ENCODE measurements at regions not wholly inside any gene's neighbourhood (a gene's known extent, or its start where the extent isn't known, plus 50 kb on each side); places are given as distances from the start of the nearest gene placed in this dataset.
"Not testable (repeated sequence)": the region's sequence is repeated elsewhere in the genome, so short reads cannot be mapped to it uniquely, and the experiment has no call there.

GRCh38 chr7:41435020-41435419 is 267.9 kb downstream of the INHBA start:
- not testable (repeated sequence) for DNase-seq (ENCODE audit: low read depth in 2 of 2)

- DNase-seq (ENCODE audit: low read depth in 2 of 2): no peak
Observed at GRCh38 chr7:41431671-41432070, 271.2 kb downstream of the INHBA start.

- no peak for DNase-seq (ENCODE audit: low read depth in 2 of 2)
Observed at GRCh38 chr7:41428381-41428780, 274.5 kb downstream of the INHBA start.

GRCh38 chr7:41425926-41426325 is 277.0 kb downstream of the INHBA start:
- DNase-seq (ENCODE audit: low read depth in 2 of 2): no peak

GRCh38 chr7:41421056-41421455 is 281.8 kb downstream of the INHBA start:
- no peak for DNase-seq (ENCODE audit: low read depth in 2 of 2)

GRCh38 chr7:41420421-41420820 is 282.5 kb downstream of the INHBA start:
- DNase-seq (ENCODE audit: low read depth in 2 of 2): no peak

GRCh38 chr7:41418337-41418736 is 284.6 kb downstream of the INHBA start:
- DNase-seq (ENCODE audit: low read depth in 2 of 2): no peak

- no peak for DNase-seq (ENCODE audit: low read depth in 2 of 2)
Observed at GRCh38 chr7:41416208-41416595, 286.7 kb downstream of the INHBA start.

GRCh38 chr7:41415471-41416207 is 287.3 kb downstream of the INHBA start:
- no peak for DNase-seq (ENCODE audit: low read depth in 2 of 2)

GRCh38 chr7:41415051-41415450 is 287.8 kb downstream of the INHBA start:
- DNase-seq (ENCODE audit: low read depth in 2 of 2): no peak

GRCh38 chr7:41404375-41405074 is 298.4 kb downstream of the INHBA start:
- DNase-seq (ENCODE audit: low read depth in 2 of 2): no peak

- DNase-seq (ENCODE audit: low read depth in 2 of 2): no peak
Observed at GRCh38 chr7:41403291-41403690, 299.6 kb downstream of the INHBA start.

- no peak for DNase-seq (ENCODE audit: low read depth in 2 of 2)
Observed at GRCh38 chr7:41401833-41402232, 301.1 kb downstream of the INHBA start.

- DNase-seq (ENCODE audit: low read depth in 2 of 2): no peak
Observed at GRCh38 chr7:41399171-41399570, 303.7 kb downstream of the INHBA start.

GRCh38 chr7:41391818-41392217 is 311.1 kb downstream of the INHBA start:
- no peak for DNase-seq (ENCODE audit: low read depth in 2 of 2)

- DNase-seq (ENCODE audit: low read depth in 2 of 2): not testable (repeated sequence)
Observed at GRCh38 chr7:41388933-41389332, 314.0 kb downstream of the INHBA start.

GRCh38 chr7:41385996-41386395 is 316.9 kb downstream of the INHBA start:
- no peak for DNase-seq (ENCODE audit: low read depth in 2 of 2)

- DNase-seq (ENCODE audit: low read depth in 2 of 2): no peak
Observed at GRCh38 chr7:41384418-41384817, 318.5 kb downstream of the INHBA start.

GRCh38 chr7:41383596-41383995 is 319.3 kb downstream of the INHBA start:
- no peak for DNase-seq (ENCODE audit: low read depth in 2 of 2)

- no peak for DNase-seq (ENCODE audit: low read depth in 2 of 2)
Observed at GRCh38 chr7:41378156-41378555, 324.7 kb downstream of the INHBA start.

GRCh38 chr7:41375582-41375981 is 327.3 kb downstream of the INHBA start:
- DNase-seq (ENCODE audit: low read depth in 2 of 2): no peak

- DNase-seq (ENCODE audit: low read depth in 2 of 2): no peak
Observed at GRCh38 chr7:41374150-41374848, 328.6 kb downstream of the INHBA start.

All from activated CD4-positive, alpha-beta T cell treated with anti-CD3 and anti-CD28 coated beads for 24 hours (primary cell).